ENCODE measurements at regions not wholly inside any gene's neighbourhood (a gene's known extent, or its start where the extent isn't known, plus 50 kb on each side); places are given as distances from the start of the nearest gene placed in this dataset.

DNA sequence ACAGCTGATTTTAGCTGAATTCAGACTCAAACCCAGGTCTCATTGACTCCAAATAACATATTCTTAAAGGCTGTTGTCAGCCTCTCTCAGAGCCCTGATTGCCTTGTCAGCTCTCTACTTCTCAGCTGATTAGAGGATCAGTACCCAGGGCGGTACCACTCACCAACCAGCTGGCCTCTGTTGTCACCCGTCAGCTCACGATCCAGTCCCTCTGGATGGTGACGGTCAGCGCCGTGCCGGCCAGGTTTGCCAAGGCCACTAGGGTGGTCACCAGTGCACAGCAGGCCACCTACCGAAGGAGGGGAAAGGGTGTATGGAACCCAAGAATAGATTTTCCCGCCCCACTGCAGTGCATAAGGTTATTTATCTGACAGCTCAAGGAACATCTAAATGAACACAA, 52.3 kb upstream of the TOMM7 start:
- TF ChIP-seq, protein P1, sequence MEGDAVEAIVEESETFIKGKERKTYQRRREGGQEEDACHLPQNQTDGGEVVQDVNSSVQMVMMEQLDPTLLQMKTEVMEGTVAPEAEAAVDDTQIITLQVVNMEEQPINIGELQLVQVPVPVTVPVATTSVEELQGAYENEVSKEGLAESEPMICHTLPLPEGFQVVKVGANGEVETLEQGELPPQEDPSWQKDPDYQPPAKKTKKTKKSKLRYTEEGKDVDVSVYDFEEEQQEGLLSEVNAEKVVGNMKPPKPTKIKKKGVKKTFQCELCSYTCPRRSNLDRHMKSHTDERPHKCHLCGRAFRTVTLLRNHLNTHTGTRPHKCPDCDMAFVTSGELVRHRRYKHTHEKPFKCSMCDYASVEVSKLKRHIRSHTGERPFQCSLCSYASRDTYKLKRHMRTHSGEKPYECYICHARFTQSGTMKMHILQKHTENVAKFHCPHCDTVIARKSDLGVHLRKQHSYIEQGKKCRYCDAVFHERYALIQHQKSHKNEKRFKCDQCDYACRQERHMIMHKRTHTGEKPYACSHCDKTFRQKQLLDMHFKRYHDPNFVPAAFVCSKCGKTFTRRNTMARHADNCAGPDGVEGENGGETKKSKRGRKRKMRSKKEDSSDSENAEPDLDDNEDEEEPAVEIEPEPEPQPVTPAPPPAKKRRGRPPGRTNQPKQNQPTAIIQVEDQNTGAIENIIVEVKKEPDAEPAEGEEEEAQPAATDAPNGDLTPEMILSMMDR (IDR thresholded peaks at IDR 0.05): no peak
- TF ChIP-seq POLR2A (IDR thresholded peaks at IDR 0.05): no peak

Data from esophagus squamous epithelium (tissue), 4 donors.